H9 (cell line): ENCODE measurements at regions not wholly inside any gene's neighbourhood (a gene's known extent, or its start where the extent isn't known, plus 50 kb on each side); places are given as distances from the start of the nearest gene placed in this dataset.

ENCODE experiments used
- DNase-seq: peaks from one replicate; pipeline ENCODE4 v3.0.0-alpha.2; 2017
- H2AFZ ChIP-seq: one replicate; pipeline ENCODE4 v1.6.1; 2013; ENCODE audit warnings: mild to moderate bottlenecking, low read length, control low read depth, moderate library complexity
- H2AK5ac ChIP-seq: 2 replicates; pipeline ENCODE4 v1.6.1; 2013; ENCODE audit warnings: low read length, control low read depth, mixed read lengths; ENCODE audit not compliant: insufficient read length
- H2BK120ac ChIP-seq: one replicate; pipeline ENCODE4 v1.6.1; 2013; ENCODE audit warnings: low read depth, mild to moderate bottlenecking, low read length, control low read depth, inconsistent platforms; ENCODE audit not compliant: poor library complexity, severe bottlenecking
- H2BK12ac ChIP-seq: 2 replicates; pipeline ENCODE4 v1.6.1; 2013; ENCODE audit warnings: low read length, control low read depth, mixed read lengths, low read depth; ENCODE audit not compliant: insufficient read length
- H2BK15ac ChIP-seq: 2 replicates; pipeline ENCODE4 v1.6.1; 2013; ENCODE audit warnings: low read depth, low read length, control low read depth
- H2BK20ac ChIP-seq: one replicate; pipeline ENCODE4 v1.6.1; 2013; ENCODE audit warnings: low read depth, mild to moderate bottlenecking, low read length, control low read depth, inconsistent platforms; ENCODE audit not compliant: poor library complexity, severe bottlenecking
- H2BK5ac ChIP-seq: 2 replicates; pipeline ENCODE4 v1.6.1; 2013; ENCODE audit warnings: low read length, control low read depth, mixed read lengths; ENCODE audit not compliant: insufficient read length
- H3K14ac ChIP-seq: 2 replicates; pipeline ENCODE4 v1.6.1; 2013; ENCODE audit warnings: low read length, control low read depth; ENCODE audit not compliant: insufficient read depth
- H3K18ac ChIP-seq: 2 replicates; pipeline ENCODE4 v1.6.1; 2013; ENCODE audit warnings: low read depth, mild to moderate bottlenecking, mixed read lengths, low read length, control low read depth; ENCODE audit not compliant: insufficient read length
- H3K23ac ChIP-seq: 2 replicates; pipeline ENCODE4 v1.6.1; 2013; ENCODE audit warnings: low read length, control low read depth, mixed read lengths, low read depth; ENCODE audit not compliant: insufficient read length
- H3K23me2 ChIP-seq: 2 replicates; pipeline ENCODE4 v1.6.1; 2013; ENCODE audit warnings: low read depth, mild to moderate bottlenecking, mixed read lengths, low read length, control low read depth; ENCODE audit not compliant: insufficient read length, poor library complexity, severe bottlenecking
- H3K27ac ChIP-seq: 2 replicates; pipeline ENCODE4 v1.5.1; 2013; ENCODE audit warnings: low read length, control low read depth, mixed read lengths, low read depth; ENCODE audit not compliant: insufficient read length
- H3K27me3 ChIP-seq: 2 replicates; pipeline ENCODE4 v1.6.1; 2013; ENCODE audit warnings: low read length, control low read depth, inconsistent platforms; ENCODE audit not compliant: insufficient read depth
- H3K4ac ChIP-seq: 2 replicates; pipeline ENCODE4 v1.6.1; 2013; ENCODE audit warnings: low read depth, mild to moderate bottlenecking, control low read depth, inconsistent platforms, low read length, moderate library complexity
- H3K4me1 ChIP-seq: 2 replicates; pipeline ENCODE4 v1.6.1; 2013; ENCODE audit warnings: low read length, control low read depth, inconsistent platforms; ENCODE audit not compliant: insufficient read depth
- H3K4me2 ChIP-seq: 2 replicates; pipeline ENCODE4 v1.6.1; 2013; ENCODE audit warnings: low read length, control low read depth, mixed read lengths; ENCODE audit not compliant: insufficient read length, insufficient read depth
- H3K56ac ChIP-seq: 2 replicates; pipeline ENCODE4 v1.6.1; 2013; ENCODE audit warnings: low read depth, mild to moderate bottlenecking, mixed read lengths, low read length, control low read depth; ENCODE audit not compliant: insufficient read length
- H3K79me1 ChIP-seq: 2 replicates; pipeline ENCODE4 v1.6.1; 2013; ENCODE audit warnings: low read depth, mild to moderate bottlenecking, moderate library complexity, low read length, control low read depth, inconsistent platforms; ENCODE audit not compliant: insufficient read depth, poor library complexity, severe bottlenecking
- H3K79me2 ChIP-seq: 2 replicates; pipeline ENCODE4 v1.6.1; 2013; ENCODE audit warnings: low read length, control low read depth, inconsistent platforms; ENCODE audit not compliant: insufficient read depth
- H3K9ac ChIP-seq: 2 replicates; pipeline ENCODE4 v1.6.1; 2013; ENCODE audit warnings: low read length, control low read depth, mixed read lengths; ENCODE audit not compliant: insufficient read length; ENCODE audit errors: extremely low read depth
- H3K9me3 ChIP-seq: one replicate; pipeline ENCODE4 v1.6.1; 2013; ENCODE audit warnings: low read depth, low read length, inconsistent platforms; ENCODE audit not compliant: control insufficient read depth
- H3T11ph ChIP-seq: one replicate; pipeline ENCODE4 v1.6.1; 2013; ENCODE audit warnings: mild to moderate bottlenecking, low read length, control low read depth, inconsistent platforms
- H4K20me1 ChIP-seq: one replicate; pipeline ENCODE4 v1.6.1; 2013; ENCODE audit not compliant: control insufficient read depth, insufficient read length, insufficient read depth
- H4K5ac ChIP-seq: 2 replicates; pipeline ENCODE4 v1.6.1; 2013; ENCODE audit warnings: low read depth, mild to moderate bottlenecking, mixed read lengths, low read length, control low read depth; ENCODE audit not compliant: insufficient read length
- H4K8ac ChIP-seq: replicated peaks from 2 replicates; pipeline ENCODE4 v1.6.1; 2013; ENCODE audit warnings: low read length, control low read depth, mixed read lengths, low read depth; ENCODE audit not compliant: insufficient read length
- H4K91ac ChIP-seq: 2 replicates; pipeline ENCODE4 v1.6.1; 2013; ENCODE audit warnings: low read depth, mild to moderate bottlenecking, moderate library complexity, mixed read lengths, low read length, control low read depth; ENCODE audit not compliant: insufficient read length
- H3K27ac Mint-ChIP-seq, 3 experiments: 2 replicates in 2 of 3; 3 replicates in 1 of 3; pipeline ENCODE4 v1.8.0; 2020 to 2021; ENCODE audit warnings: mixed read lengths in 3 of 3, mild to moderate bottlenecking in 1 of 3, moderate library complexity in 1 of 3
- H3K27me3 Mint-ChIP-seq: 2 replicates; pipeline ENCODE4 v1.8.0; 2021; ENCODE audit warnings: low read depth, mild to moderate bottlenecking, moderate library complexity, mixed read lengths
- H3K36me3 Mint-ChIP-seq, 3 experiments: 2 replicates in 2 of 3; 3 replicates in 1 of 3; pipeline ENCODE4 v1.8.0; 2020 to 2021; ENCODE audit warnings: low read depth in 3 of 3, mixed read lengths in 3 of 3; ENCODE audit not compliant: insufficient read depth in 1 of 3
- H3K4me1 Mint-ChIP-seq, 2 experiments: 2 replicates each; pipeline ENCODE4 v1.8.0; 2020; ENCODE audit warnings: mixed read lengths in 2 of 2
- H3K4me3 Mint-ChIP-seq, 2 experiments: 2 replicates in 1 of 2; 3 replicates in 1 of 2; pipeline ENCODE4 v1.8.0; 2020 to 2021; ENCODE audit warnings: mild to moderate bottlenecking in 2 of 2, mixed read lengths in 2 of 2, moderate library complexity in 1 of 2
- H3K9me3 Mint-ChIP-seq, 2 experiments: 2 replicates in 1 of 2; 3 replicates in 1 of 2; pipeline ENCODE4 v1.8.0; 2020; ENCODE audit warnings: mild to moderate bottlenecking in 2 of 2, mixed read lengths in 2 of 2, moderate library complexity in 1 of 2
- CTCF ChIP-seq: fragments of 200-600 bp; sonication (generic); conservative IDR thresholded peaks from 3 replicates; pipeline ENCODE4 v1.8.0; 2021; ENCODE audit warnings: antibody characterized with exemption, mild to moderate bottlenecking

GRCh38 chr21:27269644-27270043, 302.8 kb upstream of the ADAMTS5 start:
- H3K79me2 ChIP-seq = no peaks in the 10 kb centered on the region
- no peak overlapping the region for H2BK12ac ChIP-seq
- H4K8ac ChIP-seq = no peak overlapping the region
- no peak overlapping the region for H3T11ph ChIP-seq
- H2BK15ac ChIP-seq = no peak overlapping the region
- no peaks in the 10 kb centered on the region for H3K9me3 ChIP-seq
- no peak for TF ChIP-seq CTCF
- H3K14ac ChIP-seq = no peak overlapping the region
- no peaks in the 10 kb centered on the region for H3K27me3 ChIP-seq
- no peak overlapping the region for H3K4me3 Mint-ChIP-seq
- DNase-seq = no peak
- peaks cover 12 to 19% of the 10 kb centered on the region in 2 experiments for H3K4me1 Mint-ChIP-seq
- no peaks in the 10 kb centered on the region for H3K27me3 Mint-ChIP-seq
- H3K9ac ChIP-seq = no peak overlapping the region
- H3K23me2 ChIP-seq = no peaks in the 10 kb centered on the region
- H3K18ac ChIP-seq = no peak overlapping the region
- no peak overlapping the region for H2BK120ac ChIP-seq
- H2BK5ac ChIP-seq = no peak overlapping the region
- no peak overlapping the region for H2AFZ ChIP-seq
- no peaks in the 10 kb centered on the region for H3K79me1 ChIP-seq
- no peak overlapping the region for H3K27ac ChIP-seq
- H3K56ac ChIP-seq = no peak overlapping the region
- no peak overlapping the region for H3K4me2 ChIP-seq
- H3K27ac Mint-ChIP-seq = peak overlapping the region in 2 of 3 experiments; percentile 72 to 73; a peak in 3 of 7 replicates
- H4K91ac ChIP-seq = no peak overlapping the region
- H4K20me1 ChIP-seq = no peaks in the 10 kb centered on the region
- no peak overlapping the region for H4K5ac ChIP-seq
- no peak overlapping the region for H3K23ac ChIP-seq
- peaks cover 2% of the 10 kb centered on the region; the same call in 1 of the 2 replicates for H3K4me1 ChIP-seq
- no peak overlapping the region for H2AK5ac ChIP-seq
- H3K4ac ChIP-seq = no peak overlapping the region
- no peak overlapping the region for H2BK20ac ChIP-seq
- no peaks in the 10 kb centered on the region for H3K9me3 Mint-ChIP-seq
- no peaks in the 10 kb centered on the region for H3K36me3 Mint-ChIP-seq
